Hematopoietic multipotent progenitor cell treated with erythropoietin and hydrocortisone succinate and interleukin-3 and kit ligand, for 15 days (in vitro differentiated cells): ENCODE measurements at regions not wholly inside any gene's neighbourhood (a gene's known extent, or its start where the extent isn't known, plus 50 kb on each side); places are given as distances from the start of the nearest gene placed in this dataset.

Experiments used
- DNase-seq: peaks from one replicate; pipeline ENCODE4 v3.0.0-alpha.2; 2015; ENCODE audit warnings: low spot score

DNA sequence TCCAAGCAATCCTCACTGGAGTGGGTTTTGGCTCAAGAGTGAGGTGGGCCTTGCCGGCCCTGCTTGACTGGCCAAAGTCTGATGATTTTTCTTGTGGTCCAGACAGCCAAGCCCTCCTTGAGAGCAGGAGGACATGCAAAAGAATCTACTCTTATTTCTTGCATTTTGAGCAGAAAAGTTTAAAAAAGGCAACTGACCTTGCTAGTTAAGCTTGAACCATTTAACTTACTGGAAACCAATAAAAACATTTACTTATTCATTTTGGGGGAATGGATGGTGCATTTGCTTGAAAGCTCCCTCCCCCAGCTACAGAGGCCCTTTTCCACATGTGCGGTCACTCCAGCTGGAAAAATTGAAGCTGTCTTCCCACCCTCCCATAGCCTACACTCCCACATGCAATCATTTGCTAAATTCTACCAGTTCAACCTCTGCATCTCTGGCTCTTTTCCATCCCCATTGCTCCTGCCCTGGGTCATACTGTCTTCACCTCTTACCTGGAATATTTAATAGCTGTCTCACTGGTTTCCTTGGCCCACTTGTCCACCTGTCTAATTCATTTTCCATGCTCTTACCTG, 527.9 kb downstream of the DHX35 start:
- DNase-seq = no peak

GRCh38 chr20:39480276-39481043, 518.3 kb downstream of the DHX35 start:
- DNase-seq = no peak

DNA sequence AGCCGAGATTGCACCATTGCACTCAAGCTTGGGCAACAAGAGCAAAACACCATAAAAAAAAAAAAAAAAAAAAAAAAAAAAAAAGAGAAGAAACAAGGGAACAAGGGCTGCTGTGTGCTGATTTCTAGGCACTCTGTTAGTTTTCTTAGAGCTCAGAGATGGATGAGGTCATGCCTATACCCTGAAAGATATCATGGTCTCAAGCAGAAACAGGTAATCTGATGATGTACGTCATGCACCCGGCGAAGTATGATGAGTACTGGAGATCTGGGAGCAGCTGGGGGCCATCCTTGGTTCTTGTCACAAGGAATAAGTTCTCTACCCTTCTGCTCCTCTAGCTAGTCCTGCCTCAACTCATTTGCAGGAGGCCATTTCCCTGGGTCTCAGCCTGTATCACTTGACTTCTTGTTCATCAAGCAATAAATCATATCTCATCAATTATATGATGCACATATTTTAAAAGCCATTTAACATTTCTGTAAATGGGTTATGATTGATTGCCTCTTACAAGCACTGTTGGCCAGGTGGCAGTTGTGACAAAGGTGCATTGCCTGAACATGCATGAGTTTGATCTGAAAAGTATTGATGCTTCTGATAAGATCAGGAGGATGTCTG, 517.2 kb downstream of the DHX35 start:
- DNase-seq = no peak

DNA sequence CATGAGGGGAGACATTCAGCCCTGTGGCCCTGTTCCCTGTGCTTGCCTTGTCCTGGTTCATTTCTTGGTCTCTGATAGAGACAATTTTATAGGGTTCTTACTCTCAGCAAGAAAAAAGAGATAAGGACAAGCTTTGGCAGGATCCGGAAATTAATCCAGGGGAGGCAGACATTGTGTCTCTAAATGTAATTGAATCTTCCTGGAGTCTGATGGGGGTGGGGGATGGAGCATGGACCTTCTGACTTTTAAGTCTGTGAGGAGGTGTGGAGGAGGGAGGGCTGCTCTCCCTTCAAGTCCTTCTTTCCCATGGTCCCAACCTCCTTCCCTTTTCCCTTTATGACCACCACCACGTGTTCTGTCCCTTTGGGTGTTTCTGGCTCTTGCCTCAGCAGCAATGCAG, 512.7 kb downstream of the DHX35 start:
- no peak for DNase-seq

DNA sequence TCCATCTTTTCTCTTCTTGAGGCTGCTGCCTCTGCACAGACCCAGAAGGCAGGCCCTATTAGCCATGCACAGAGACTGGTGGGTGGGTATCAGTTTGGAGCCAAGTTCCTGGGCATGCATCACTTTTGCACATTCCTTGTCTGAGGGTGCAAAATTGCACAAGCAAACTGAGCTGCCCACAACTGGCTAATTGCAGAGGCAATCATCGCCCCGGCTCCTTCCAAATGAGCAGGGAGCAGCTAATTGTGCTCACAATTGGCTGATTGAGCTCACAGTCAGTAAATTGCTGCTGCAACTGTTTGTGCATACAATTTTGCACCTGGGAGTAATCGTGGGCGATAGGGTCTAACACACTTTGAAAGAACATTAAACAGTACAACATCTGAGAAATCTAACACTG, 511.4 kb downstream of the DHX35 start:
- no peak for DNase-seq

GRCh38 chr20:39468703-39469102, 506.6 kb downstream of the DHX35 start:
- DNase-seq = no peak

- DNase-seq = no peak
These were observed 502.1 kb downstream of the DHX35 start for GRCh38 chr20:39464238-39464637.

- DNase-seq = no peak
These were observed 500.3 kb downstream of the DHX35 start for GRCh38 chr20:39462416-39462945.

DNA sequence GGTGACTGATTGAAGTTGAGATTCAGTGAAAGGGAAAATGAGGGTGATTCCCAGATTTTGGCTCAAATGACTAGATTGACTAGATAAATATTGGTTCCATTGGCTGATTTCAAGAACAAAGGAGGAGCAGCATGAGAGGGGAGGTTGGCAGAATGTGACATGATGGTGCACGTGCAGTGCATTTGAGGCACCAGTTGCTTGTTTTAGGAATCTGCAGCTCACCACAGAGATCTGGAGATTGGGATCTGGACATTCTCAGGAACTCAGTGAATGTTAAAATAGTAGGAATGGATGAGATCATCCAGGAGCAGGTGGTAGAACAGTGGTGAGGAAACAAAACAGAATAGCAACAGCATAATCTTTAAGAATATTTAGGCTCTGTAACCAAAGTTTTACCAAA, 496.3 kb downstream of the DHX35 start:
- no peak for DNase-seq

DNA sequence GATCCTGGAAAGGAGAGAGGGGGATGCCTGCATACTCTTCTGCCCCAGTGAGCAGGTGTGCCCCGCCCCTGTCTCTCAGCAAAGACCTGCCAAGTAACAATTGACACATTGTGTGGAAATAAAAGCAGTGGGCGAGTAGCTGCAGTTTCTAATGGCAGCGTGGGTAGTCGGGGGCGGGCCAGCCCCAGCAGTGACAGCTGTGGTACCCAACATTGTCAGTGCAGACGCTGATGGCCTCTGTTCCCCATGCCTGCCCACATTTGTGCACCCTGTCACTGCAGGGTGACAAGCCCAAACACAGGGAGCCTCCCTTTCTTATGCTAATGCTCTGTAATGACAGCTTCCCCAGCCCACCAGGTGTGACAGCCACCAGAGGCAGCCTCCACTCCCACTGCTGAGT, 491.7 kb downstream of the DHX35 start:
- DNase-seq = no peak

DNA sequence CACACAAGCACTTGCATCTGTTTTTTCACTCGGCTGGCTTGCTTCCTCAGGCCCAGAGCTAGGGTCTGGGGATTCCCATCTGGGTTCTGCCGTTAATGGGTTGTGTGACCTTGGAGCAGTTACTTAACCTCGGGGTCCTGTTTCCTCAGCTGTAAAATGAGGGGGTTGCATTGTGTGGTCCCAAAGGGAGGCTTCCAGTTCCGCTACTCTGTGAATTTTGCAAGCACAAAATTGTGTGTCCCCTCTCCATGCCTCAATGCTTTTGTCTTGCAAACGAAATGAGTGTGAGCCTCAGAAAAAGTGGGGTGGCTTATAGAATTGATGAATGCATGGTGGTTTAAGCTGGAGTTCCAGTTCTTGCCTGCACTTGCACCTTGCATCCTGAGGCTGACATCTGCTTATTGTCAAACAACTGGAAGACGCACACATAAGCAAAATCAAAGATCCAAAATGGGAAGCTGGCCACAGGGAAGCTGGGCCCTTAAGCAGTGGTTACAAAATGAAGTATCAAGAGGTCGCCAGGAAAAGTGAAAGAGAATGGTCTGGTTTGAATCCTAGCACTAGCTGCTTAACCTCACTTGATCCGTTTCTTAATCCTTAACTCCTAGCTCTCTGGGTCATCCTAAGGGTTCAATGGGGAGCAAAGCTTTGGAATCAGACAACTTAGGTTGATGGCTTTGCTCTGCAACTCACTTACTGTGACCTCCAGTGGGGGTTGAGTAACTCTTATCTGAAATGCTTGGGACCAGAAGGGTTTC, 490.6 kb downstream of the DHX35 start:
- DNase-seq = no peak

- no peak for DNase-seq
These were observed 489.2 kb downstream of the DHX35 start for GRCh38 chr20:39451386-39451785.

GRCh38 chr20:39446397-39446796, 484.3 kb downstream of the DHX35 start:
- no peak for DNase-seq

DNA sequence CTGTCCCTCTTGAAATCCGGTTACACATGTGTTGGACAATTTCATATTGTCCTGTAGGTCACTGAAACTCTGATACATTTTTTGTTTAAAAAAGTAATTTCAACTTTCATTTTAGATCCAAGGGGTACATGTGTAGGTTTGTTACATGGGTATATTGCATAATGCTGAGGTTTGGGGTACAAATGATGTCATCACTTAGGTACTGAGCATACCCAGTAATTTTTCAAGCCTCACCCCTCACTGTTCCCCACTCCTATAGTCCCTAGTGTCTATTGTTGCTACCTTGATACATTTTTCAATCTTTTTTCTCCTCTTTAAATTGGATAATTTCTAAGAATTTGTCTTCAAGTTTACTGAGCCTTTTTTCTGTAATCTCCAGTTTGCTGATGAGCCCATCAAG, 483.0 kb downstream of the DHX35 start:
- no peak for DNase-seq

DNA sequence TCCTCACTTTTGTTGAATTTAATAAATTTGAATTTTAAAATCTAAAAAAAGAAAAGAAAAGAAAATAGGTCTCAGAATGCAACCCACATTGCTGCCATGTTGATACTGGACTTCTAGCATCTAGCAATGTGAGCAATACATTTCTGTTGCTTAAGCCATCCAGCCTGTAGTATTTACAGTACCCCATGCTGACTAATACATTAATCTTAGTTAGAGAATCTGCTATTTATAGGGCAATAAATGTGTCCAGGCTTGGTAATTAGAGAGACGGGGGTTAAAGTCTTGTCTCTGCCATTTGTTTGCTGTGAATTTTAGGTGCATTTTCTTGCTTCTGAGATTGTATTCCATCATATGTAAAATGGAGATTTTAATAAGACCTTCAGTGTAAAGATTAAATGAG, 471.3 kb downstream of the DHX35 start:
- no peak for DNase-seq

DNA sequence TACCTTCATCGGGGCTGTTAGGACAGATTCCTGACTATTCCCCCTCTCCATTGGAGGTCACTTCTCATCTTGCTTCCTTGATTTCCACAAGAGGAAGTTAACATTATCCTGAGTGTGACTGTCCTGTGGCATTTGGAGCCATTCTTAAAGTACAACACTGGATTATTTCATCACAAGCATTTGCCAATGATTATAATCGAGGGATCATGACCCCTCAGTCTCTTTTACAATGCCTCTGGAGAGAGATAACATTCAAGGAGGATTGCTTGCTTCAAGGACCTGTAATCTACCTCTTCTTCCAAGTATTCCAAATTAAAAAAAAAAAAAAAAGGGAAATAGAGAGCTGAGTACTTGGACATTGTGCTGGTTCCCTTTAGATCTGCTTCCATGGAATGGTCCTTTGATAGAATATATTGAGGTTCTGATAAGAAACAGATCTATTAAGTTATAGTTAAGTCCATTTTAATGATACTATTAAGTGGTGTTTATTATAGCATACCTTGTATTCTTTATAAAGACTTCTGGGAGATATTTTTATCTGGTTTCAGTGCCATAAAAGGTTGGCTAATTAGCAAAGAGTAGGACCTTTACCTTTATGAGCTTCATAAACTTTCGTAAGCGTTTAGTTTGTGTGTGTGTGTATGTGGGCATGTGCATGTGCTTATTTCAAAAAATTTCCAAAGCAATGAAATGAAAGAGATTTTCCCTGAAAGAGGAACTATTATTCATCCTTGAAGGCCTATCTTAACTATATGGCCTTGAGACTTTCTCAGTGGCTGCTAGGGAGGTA, 469.1 kb downstream of the DHX35 start:
- DNase-seq = no peak

- no peak for DNase-seq
These were observed 467.6 kb downstream of the DHX35 start for GRCh38 chr20:39429726-39430125.

- DNase-seq = no peak
These were observed 463.0 kb downstream of the DHX35 start for GRCh38 chr20:39424962-39425678.

- no peak for DNase-seq
These were observed 459.5 kb downstream of the DHX35 start for GRCh38 chr20:39421571-39422105.

DNA sequence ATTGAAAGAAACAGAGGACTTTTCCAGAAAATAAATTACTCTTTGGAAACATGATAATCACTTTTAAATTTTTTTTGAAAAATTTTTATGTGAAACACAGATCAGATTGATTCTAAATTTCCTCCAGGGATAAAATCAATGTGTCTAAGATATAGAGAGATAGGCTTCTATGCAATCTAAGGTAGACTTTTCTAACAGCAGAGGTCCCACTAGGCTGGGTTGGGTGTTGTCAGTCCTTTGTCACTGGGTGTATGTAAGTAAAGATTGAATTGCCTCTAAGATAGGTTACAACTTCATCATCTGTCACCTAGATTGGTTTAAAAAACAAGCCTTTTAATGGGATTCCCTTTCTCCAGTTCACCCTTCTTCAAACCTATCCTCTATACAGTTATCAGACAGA, 449.9 kb downstream of the DHX35 start:
- no peak for DNase-seq

GRCh38 chr20:39399463-39399862, 437.3 kb downstream of the DHX35 start:
- DNase-seq = no peak
